CD14-positive monocyte (primary cell): ENCODE measurements at regions not wholly inside any gene's neighbourhood (a gene's known extent, or its start where the extent isn't known, plus 50 kb on each side); places are given as distances from the start of the nearest gene placed in this dataset.

Source experiments
- DNase-seq, 3 donors: peaks; one replicate each; pipeline ENCODE4 v3.0.0-alpha.2; 2011 to 2022
- H2AFZ ChIP-seq: 2 replicates; pipeline ENCODE4 v1.6.0; 2012; ENCODE audit warnings: mild to moderate bottlenecking, low read depth, low read length, inconsistent platforms; ENCODE audit not compliant: insufficient read depth, poor library complexity, severe bottlenecking
- H3K27ac ChIP-seq, 2 donors: 1 replicate in 1 of 2; 2 replicates in 1 of 2; pipeline ENCODE4 v1.5.1; 2012 to 2013; ENCODE audit warnings: low read length in 2 of 2, control low read depth in 1 of 2, inconsistent platforms in 1 of 2, low read depth in 1 of 2, mild to moderate bottlenecking in 1 of 2
- H3K27me3 ChIP-seq, 2 donors: one replicate each; pipeline versions ENCODE4 v1.6.0 to v1.6.1; 2011 to 2013; ENCODE audit warnings: low read length in 2 of 2; ENCODE audit not compliant: control insufficient read depth in 2 of 2, insufficient read depth in 2 of 2
- H3K36me3 ChIP-seq, 2 donors: replicated peaks in 1 of 2; 1 replicate in 1 of 2; 2 replicates in 1 of 2; pipeline versions ENCODE4 v1.5.1 to v1.6.1; 2012 to 2013; ENCODE audit warnings: low read length in 2 of 2, control low read depth in 1 of 2, inconsistent platforms in 1 of 2, mild to moderate bottlenecking in 1 of 2; ENCODE audit not compliant: insufficient read depth in 2 of 2, control insufficient read depth in 1 of 2
- H3K4me1 ChIP-seq, 2 donors: 1 replicate in 1 of 2; 2 replicates in 1 of 2; pipeline versions ENCODE4 v1.5.1 to v1.6.1; 2012 to 2013; ENCODE audit warnings: low read length in 2 of 2, control low read depth in 1 of 2, inconsistent platforms in 1 of 2, mild to moderate bottlenecking in 1 of 2, moderate library complexity in 1 of 2; ENCODE audit not compliant: insufficient read depth in 2 of 2, control insufficient read depth in 1 of 2
- H3K4me2 ChIP-seq: replicated peaks from 2 replicates; pipeline ENCODE3; 2012; ENCODE audit warnings: low read length, moderate library complexity, mild to moderate bottlenecking; ENCODE audit not compliant: poor library complexity, severe bottlenecking; ENCODE audit errors: extremely low read depth
- H3K4me3 ChIP-seq, 3 experiments: fragments of 200-600 bp in 1 of 3; sonication (generic) in 1 of 3; replicated peaks in 1 of 3; 1 replicate in 2 of 3; 2 replicates in 1 of 3; pipeline ENCODE4 v1.5.1; 2011 to 2013; ENCODE audit warnings: low read length in 3 of 3, mild to moderate bottlenecking in 3 of 3, control low read depth in 2 of 3, low read depth in 2 of 3, inconsistent platforms in 1 of 3, moderate library complexity in 1 of 3
- H3K79me2 ChIP-seq: 2 replicates; pipeline ENCODE4 v1.6.0; 2012; ENCODE audit warnings: mild to moderate bottlenecking, control low read depth, inconsistent platforms, low read length, moderate library complexity; ENCODE audit not compliant: insufficient read depth
- H3K9ac ChIP-seq: 2 replicates; pipeline ENCODE4 v1.6.0; 2017; ENCODE audit warnings: low read length, mild to moderate bottlenecking; ENCODE audit not compliant: insufficient read depth, poor library complexity, severe bottlenecking
- H3K9me3 ChIP-seq, 2 donors: replicated peaks in 1 of 2; 1 replicate in 1 of 2; 2 replicates in 1 of 2; pipeline versions ENCODE4 v1.5.1 to v1.6.1; 2012 to 2013; ENCODE audit warnings: low read length in 2 of 2, control low read depth in 1 of 2; ENCODE audit not compliant: control insufficient read depth in 1 of 2, insufficient read depth in 1 of 2
- H4K20me1 ChIP-seq: 2 replicates; pipeline ENCODE4 v1.6.0; 2012; ENCODE audit warnings: mild to moderate bottlenecking, low read length, control low read depth, moderate library complexity; ENCODE audit not compliant: insufficient read depth
- H3K27ac Mint-ChIP-seq, 7 donors: one replicate each; pipeline ENCODE4 v1.8.0; 2020; ENCODE audit warnings: mild to moderate bottlenecking in 7 of 7, mixed read lengths in 7 of 7, moderate library complexity in 6 of 7, inconsistent platforms in 2 of 7
- H3K27me3 Mint-ChIP-seq, 3 donors: one replicate each; pipeline ENCODE4 v1.8.0; 2021 to 2022; ENCODE audit warnings: low read depth in 3 of 3, mild to moderate bottlenecking in 3 of 3, mixed read lengths in 3 of 3, moderate library complexity in 3 of 3, inconsistent platforms in 1 of 3
- H3K36me3 Mint-ChIP-seq, 2 donors: one replicate each; pipeline ENCODE4 v1.8.0; 2020; ENCODE audit warnings: mixed read lengths in 2 of 2, inconsistent platforms in 1 of 2, mild to moderate bottlenecking in 1 of 2
- H3K4me1 Mint-ChIP-seq: one replicate; pipeline ENCODE4 v1.8.0; 2020; ENCODE audit warnings: mild to moderate bottlenecking, mixed read lengths
- H3K4me3 Mint-ChIP-seq, 2 donors: one replicate each; pipeline ENCODE4 v1.8.0; 2020; ENCODE audit warnings: mild to moderate bottlenecking in 2 of 2, mixed read lengths in 2 of 2, moderate library complexity in 1 of 2
- H3K9me3 Mint-ChIP-seq, 7 donors: one replicate each; pipeline ENCODE4 v1.8.0; 2020 to 2022; ENCODE audit warnings: mixed read lengths in 7 of 7, mild to moderate bottlenecking in 6 of 7, moderate library complexity in 6 of 7, inconsistent platforms in 2 of 7
- CTCF ChIP-seq: fragments of 200-600 bp; IDR thresholded peaks from one replicate; pipeline ENCODE4 v1.8.0; 2022; ENCODE audit warnings: antibody characterized with exemption, mild to moderate bottlenecking
- WGBS: methylation state at CpG from one replicate; pipeline ENCODE4 v1.1.5; 2013; ENCODE audit warnings: missing lambda C conversion rate; ENCODE audit not compliant: insufficient coverage; 5-methylcytosine and 5-hydroxymethylcytosine counted together
- intact Hi-C, 2 donors: fragments of 100-400 bp; cut with micrococcal nuclease; formaldehyde crosslinking; loops; one replicate each; pipeline versions ENCODE4 v1.15.0 to v1.15.1; 2023

GRCh38 chr1:30032302-30032701 is 691.1 kb downstream of the MATN1 start:
- H3K9me3 ChIP-seq = peaks cover 0 to 8% of the 10 kb centered on the region in 2 donors
- no peak for DNase-seq
- H3K27ac ChIP-seq = no peak overlapping the region
- no peak overlapping the region for H3K27ac Mint-ChIP-seq
- H3K4me2 ChIP-seq = no peak overlapping the region
- WGBS = no CpG with 5 or more reads among the region's 1 CpG
- peaks cover 2 to 9% (median 5%) of the 10 kb centered on the region in 7 donors for H3K9me3 Mint-ChIP-seq
- no peaks in the 10 kb centered on the region for H3K79me2 ChIP-seq
- peaks cover 4 to 8% (median 7%) of the 10 kb centered on the region in 3 donors for H3K27me3 Mint-ChIP-seq
- intact Hi-C loops = no loop called here
- H3K4me1 Mint-ChIP-seq = no peaks in the 10 kb centered on the region
- TF ChIP-seq CTCF = no peak
- no peaks in the 10 kb centered on the region for H3K36me3 ChIP-seq
- H3K36me3 Mint-ChIP-seq = no peaks in the 10 kb centered on the region
- H3K4me1 ChIP-seq = no peaks in the 10 kb centered on the region
- H3K27me3 ChIP-seq = peaks cover 3 to 4% of the 10 kb centered on the region in 2 donors
- H3K4me3 Mint-ChIP-seq = no peak overlapping the region
- H3K4me3 ChIP-seq = no peak overlapping the region
- H2AFZ ChIP-seq = no peak overlapping the region
- no peaks in the 10 kb centered on the region for H4K20me1 ChIP-seq
- H3K9ac ChIP-seq = no peak overlapping the region

GRCh38 chr1:30029677-30030076 is 693.7 kb downstream of the MATN1 start:
- WGBS = 100% methylated on average over 1 of the region's 1 CpG
- Mint-ChIP-seq H3K4me3 (no peak overlapping the region), H3K4me1 (no peaks in the 10 kb centered on the region), H3K36me3 (no peaks in the 10 kb centered on the region), H3K9me3 (peaks cover 2 to 9% (median 5%) of the 10 kb centered on the region in 7 donors), H3K27me3 (peaks cover 4 to 8% (median 7%) of the 10 kb centered on the region in 3 donors), H3K27ac (no peak overlapping the region)
- Histone ChIP-seq H2AFZ (no peak overlapping the region), H3K4me1 (no peaks in the 10 kb centered on the region), H3K9me3 (peaks cover 0 to 8% of the 10 kb centered on the region in 2 donors), H3K4me2 (no peak overlapping the region), H3K9ac (no peak overlapping the region), H4K20me1 (no peaks in the 10 kb centered on the region), H3K36me3 (no peaks in the 10 kb centered on the region), H3K27ac (no peak overlapping the region), H3K4me3 (no peak overlapping the region), H3K27me3 (peaks cover 3 to 4% of the 10 kb centered on the region in 2 donors), H3K79me2 (no peaks in the 10 kb centered on the region)
- no peak for TF ChIP-seq CTCF
- intact Hi-C loops = no loop called here
- DNase-seq = no peak
